GM12801 (cell line): ENCODE measurements at regions not wholly inside any gene's neighbourhood (a gene's known extent, or its start where the extent isn't known, plus 50 kb on each side); places are given as distances from the start of the nearest gene placed in this dataset.

Experiments used
- CTCF ChIP-seq: IDR thresholded peaks from one replicate; pipeline ENCODE4 v1.5.1; 2011; ENCODE audit warnings: control low read depth; ENCODE audit not compliant: insufficient read length; ENCODE audit errors: extremely low read depth

- no peak for TF ChIP-seq CTCF
Measured at GRCh38 chr4:141395246-141395830, 174.6 kb downstream of the ZNF330 start.

GRCh38 chr4:141395919-141396318 is 175.2 kb downstream of the ZNF330 start:
- no peak for TF ChIP-seq CTCF

- TF ChIP-seq CTCF: no peak
Measured at GRCh38 chr4:141402712-141403111, 182.0 kb downstream of the ZNF330 start.

GRCh38 chr4:141403782-141404181 is 183.1 kb downstream of the ZNF330 start:
- no peak for TF ChIP-seq CTCF

GRCh38 chr4:141406237-141406636 is 185.5 kb downstream of the ZNF330 start:
- TF ChIP-seq CTCF: no peak

- no peak for TF ChIP-seq CTCF
Measured at GRCh38 chr4:141409556-141409955, 188.9 kb downstream of the ZNF330 start.

GRCh38 chr4:141410839-141411238 is 190.1 kb downstream of the ZNF330 start:
- TF ChIP-seq CTCF: no peak
